ENCODE measurements at regions not wholly inside any gene's neighbourhood (a gene's known extent, or its start where the extent isn't known, plus 50 kb on each side); places are given as distances from the start of the nearest gene placed in this dataset.
A peak's percentile ranks its signal among the peaks of the same experiment; 100 is the strongest.

DNA sequence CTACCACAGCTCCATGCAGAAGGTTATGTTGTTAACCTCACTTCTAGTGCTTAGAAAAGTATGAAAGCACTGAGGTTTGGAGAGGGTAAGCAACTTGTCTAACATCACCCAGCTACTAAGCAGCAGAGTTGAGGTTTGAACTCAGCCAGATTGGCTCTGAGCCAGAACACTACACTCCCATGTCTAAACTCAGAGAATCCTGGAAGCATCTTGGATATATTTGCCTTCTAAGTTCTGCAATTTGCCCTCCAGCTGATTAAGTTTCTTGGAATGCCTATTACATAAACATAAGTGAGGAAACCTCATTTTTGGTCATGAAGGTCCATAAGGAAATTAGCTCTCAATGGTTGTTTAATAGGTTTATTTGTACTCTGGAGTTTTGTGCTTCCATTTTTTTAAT is 78.1 kb upstream of the PHYHIPL start:
- H3K36me3 Mint-ChIP-seq: no peaks in the 10 kb centered on the region
- peak overlapping the region; percentile 22 for H3K27ac Mint-ChIP-seq
- DNase-seq (ENCODE audit: low spot score in 2 of 2, unreplicated experiment in 2 of 2): no peak
- H3K4me3 Mint-ChIP-seq: no peak overlapping the region
- H3K4me1 Mint-ChIP-seq: peaks cover 14% of the 10 kb centered on the region
- H3K27me3 Mint-ChIP-seq (ENCODE audit: low read depth): peaks cover 4% of the 10 kb centered on the region
- TF ChIP-seq, protein P1, sequence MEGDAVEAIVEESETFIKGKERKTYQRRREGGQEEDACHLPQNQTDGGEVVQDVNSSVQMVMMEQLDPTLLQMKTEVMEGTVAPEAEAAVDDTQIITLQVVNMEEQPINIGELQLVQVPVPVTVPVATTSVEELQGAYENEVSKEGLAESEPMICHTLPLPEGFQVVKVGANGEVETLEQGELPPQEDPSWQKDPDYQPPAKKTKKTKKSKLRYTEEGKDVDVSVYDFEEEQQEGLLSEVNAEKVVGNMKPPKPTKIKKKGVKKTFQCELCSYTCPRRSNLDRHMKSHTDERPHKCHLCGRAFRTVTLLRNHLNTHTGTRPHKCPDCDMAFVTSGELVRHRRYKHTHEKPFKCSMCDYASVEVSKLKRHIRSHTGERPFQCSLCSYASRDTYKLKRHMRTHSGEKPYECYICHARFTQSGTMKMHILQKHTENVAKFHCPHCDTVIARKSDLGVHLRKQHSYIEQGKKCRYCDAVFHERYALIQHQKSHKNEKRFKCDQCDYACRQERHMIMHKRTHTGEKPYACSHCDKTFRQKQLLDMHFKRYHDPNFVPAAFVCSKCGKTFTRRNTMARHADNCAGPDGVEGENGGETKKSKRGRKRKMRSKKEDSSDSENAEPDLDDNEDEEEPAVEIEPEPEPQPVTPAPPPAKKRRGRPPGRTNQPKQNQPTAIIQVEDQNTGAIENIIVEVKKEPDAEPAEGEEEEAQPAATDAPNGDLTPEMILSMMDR (IDR thresholded peaks at IDR 0.05; ENCODE audit: unreplicated experiment): no peak
- H3K9me3 Mint-ChIP-seq: no peaks in the 10 kb centered on the region

- DNase-seq (ENCODE audit: low spot score in 2 of 2, unreplicated experiment in 2 of 2): no peak
- peak overlapping the region; percentile 0 for H3K4me3 Mint-ChIP-seq
- H3K27me3 Mint-ChIP-seq (ENCODE audit: low read depth): peaks cover 4% of the 10 kb centered on the region
- H3K27ac Mint-ChIP-seq: peak overlapping the region; percentile 28
- H3K4me1 Mint-ChIP-seq: peaks cover 14% of the 10 kb centered on the region
- H3K9me3 Mint-ChIP-seq: no peaks in the 10 kb centered on the region
- H3K36me3 Mint-ChIP-seq: no peaks in the 10 kb centered on the region
- TF ChIP-seq, protein P1 (IDR thresholded peaks at IDR 0.05; ENCODE audit: unreplicated experiment): no peak
Measured at GRCh38 chr10:59098831-59099452, 77.5 kb upstream of the PHYHIPL start.

DNA sequence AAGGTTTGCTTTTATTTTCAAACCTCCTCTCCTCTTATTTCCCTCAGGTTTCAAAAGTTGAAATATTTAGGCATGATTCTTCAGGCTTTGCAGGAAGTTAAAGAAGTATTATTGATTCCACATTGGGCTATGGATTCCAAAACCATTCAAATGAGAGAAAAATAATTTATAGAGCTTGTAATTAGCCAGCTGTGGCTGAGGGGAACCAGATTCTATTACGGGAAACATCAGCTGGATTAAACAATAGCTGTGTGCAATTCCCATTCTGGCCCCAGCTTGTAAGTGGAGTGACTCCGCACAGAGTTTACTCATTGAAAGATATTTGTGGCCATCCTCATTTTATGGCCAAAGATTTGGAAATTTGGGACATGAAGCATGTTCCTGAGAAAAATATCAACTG is 77.0 kb upstream of the PHYHIPL start:
- Mint-ChIP-seq H3K9me3 (no peaks in the 10 kb centered on the region), H3K27me3 (ENCODE audit: low read depth) (peaks cover 4% of the 10 kb centered on the region), H3K27ac (peak overlapping the region; percentile 28), H3K36me3 (no peaks in the 10 kb centered on the region), H3K4me3 (no peak overlapping the region), H3K4me1 (peaks cover 14% of the 10 kb centered on the region)
- TF ChIP-seq, protein P1 (IDR thresholded peaks at IDR 0.05; ENCODE audit: unreplicated experiment): no peak
- no peak for DNase-seq (ENCODE audit: low spot score in 2 of 2, unreplicated experiment in 2 of 2)

DNA sequence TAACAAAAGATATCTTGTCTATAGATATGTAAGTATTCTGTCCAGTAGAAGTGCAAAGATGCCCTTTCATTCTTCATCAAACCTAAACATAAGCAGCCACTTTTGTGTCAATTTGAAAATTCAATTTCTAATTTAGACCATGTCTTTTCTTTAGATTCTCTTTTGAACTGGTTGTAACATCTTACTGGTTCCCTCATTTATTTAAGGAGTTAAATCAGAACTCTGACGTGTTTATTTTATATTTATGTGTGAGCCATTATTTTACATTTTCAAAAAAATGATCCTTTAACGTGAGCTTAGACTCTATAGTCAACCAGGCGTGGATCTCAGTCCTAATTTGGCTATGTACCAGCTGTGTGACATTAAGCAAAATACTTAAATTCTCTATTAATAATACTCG is 74.0 kb upstream of the PHYHIPL start:
- Mint-ChIP-seq H3K9me3 (no peaks in the 10 kb centered on the region), H3K4me1 (peaks cover 14% of the 10 kb centered on the region), H3K36me3 (no peaks in the 10 kb centered on the region), H3K27me3 (ENCODE audit: low read depth) (no peaks in the 10 kb centered on the region), H3K27ac (no peak overlapping the region), H3K4me3 (no peak overlapping the region)
- TF ChIP-seq, protein P1 (IDR thresholded peaks at IDR 0.05; ENCODE audit: unreplicated experiment): no peak
- DNase-seq (ENCODE audit: low spot score in 2 of 2, unreplicated experiment in 2 of 2): no peak

- H3K4me3 Mint-ChIP-seq: no peak overlapping the region
- no peak for DNase-seq (ENCODE audit: low spot score in 2 of 2, unreplicated experiment in 2 of 2)
- no peaks in the 10 kb centered on the region for H3K27me3 Mint-ChIP-seq (ENCODE audit: low read depth)
- TF ChIP-seq, protein P1 (IDR thresholded peaks at IDR 0.05; ENCODE audit: unreplicated experiment): no peak
- H3K36me3 Mint-ChIP-seq: no peaks in the 10 kb centered on the region
- no peaks in the 10 kb centered on the region for H3K9me3 Mint-ChIP-seq
- no peak overlapping the region for H3K27ac Mint-ChIP-seq
- peaks cover 18% of the 10 kb centered on the region for H3K4me1 Mint-ChIP-seq
Measured at GRCh38 chr10:59104186-59104585, 72.3 kb upstream of the PHYHIPL start.

- TF ChIP-seq, protein P1 (IDR thresholded peaks at IDR 0.05; ENCODE audit: unreplicated experiment): no peak
- no peak for DNase-seq (ENCODE audit: low spot score in 2 of 2, unreplicated experiment in 2 of 2)
- Mint-ChIP-seq H3K4me3 (no peak overlapping the region), H3K27ac (no peak overlapping the region), H3K27me3 (ENCODE audit: low read depth) (no peaks in the 10 kb centered on the region), H3K9me3 (no peaks in the 10 kb centered on the region), H3K36me3 (no peaks in the 10 kb centered on the region), H3K4me1 (peaks cover 16% of the 10 kb centered on the region)
Measured at GRCh38 chr10:59106441-59106840, 70.0 kb upstream of the PHYHIPL start.
